ENCODE measurements at regions not wholly inside any gene's neighbourhood (a gene's known extent, or its start where the extent isn't known, plus 50 kb on each side); places are given as distances from the start of the nearest gene placed in this dataset.
"Not testable (repeated sequence)": the region's sequence is repeated elsewhere in the genome, so short reads cannot be mapped to it uniquely, and the experiment has no call there.

DNA sequence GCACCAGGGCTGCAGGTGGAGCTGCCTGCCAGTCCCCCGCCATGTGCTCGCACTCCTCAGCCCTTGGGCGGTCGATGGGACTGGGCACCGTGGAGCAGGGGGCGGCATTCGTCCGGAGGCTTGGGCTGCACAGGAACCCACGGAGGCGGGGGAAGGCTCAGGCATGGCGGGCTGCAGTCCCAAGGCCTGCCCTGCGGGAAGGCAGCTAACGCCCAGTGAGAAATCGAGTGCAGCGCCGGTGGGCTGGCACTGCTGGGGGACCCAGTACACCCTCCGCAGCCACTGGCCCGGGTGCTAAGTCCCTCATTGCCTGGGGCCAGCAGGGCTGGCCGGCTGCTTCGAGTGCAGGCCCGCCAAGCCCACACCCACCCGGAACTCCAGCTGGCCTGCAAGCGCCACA is 130.5 kb upstream of the RXFP2 start:
- not testable (repeated sequence) for DNase-seq (ENCODE audit: low spot score)

DNA sequence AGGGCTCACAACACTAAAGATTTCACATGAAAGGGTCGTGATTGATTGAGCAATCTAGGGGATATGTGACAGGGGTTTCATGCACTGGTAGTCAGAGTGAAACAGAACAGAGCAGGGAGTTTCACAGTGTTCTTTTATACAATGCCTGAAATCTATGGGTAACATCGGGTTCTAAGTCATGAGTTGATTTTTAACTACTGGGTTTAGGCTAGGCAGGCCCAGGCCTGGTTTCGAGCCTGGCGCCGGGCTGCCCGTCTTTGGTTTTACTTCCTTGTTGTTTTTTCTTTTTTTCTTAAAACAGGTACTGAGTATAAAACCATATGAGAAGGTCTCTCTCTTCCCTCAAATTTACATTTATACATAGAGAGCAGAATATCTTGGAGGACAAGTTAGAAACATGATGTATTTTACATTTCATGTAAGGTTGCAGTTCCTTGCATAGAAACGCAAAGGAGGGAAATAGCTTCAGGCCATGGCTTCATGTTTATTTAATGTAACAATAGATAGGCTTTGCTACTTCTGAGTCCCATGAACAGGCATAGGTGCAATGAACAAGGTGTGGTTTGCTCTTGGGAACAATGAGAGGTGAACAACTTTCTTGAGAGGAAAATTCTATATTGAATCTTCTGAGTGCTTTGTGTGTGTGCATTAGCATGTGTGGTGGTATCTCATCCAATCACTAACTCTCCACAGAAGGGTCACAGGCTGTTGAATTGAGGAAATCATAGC is 128.9 kb upstream of the RXFP2 start:
- no peak for DNase-seq (ENCODE audit: low spot score)

DNA sequence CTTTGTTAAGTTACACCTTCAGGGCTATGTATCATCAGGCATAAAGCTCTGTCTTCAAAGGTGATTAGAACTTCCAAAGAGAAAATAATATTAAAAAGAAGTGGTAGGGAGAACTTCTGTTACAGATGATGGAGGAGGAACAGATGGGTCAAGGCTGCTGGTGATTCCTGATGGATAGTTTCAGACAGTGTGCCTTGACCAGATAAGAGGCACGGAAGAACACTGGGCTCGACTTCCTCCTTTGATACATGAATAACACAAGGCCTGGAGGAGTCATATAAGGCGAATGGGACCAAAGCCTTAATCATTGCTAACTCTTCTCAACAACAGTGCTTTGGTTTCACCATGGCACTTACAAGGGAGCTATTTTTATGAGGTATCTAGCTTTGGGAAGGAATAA is 128.1 kb upstream of the RXFP2 start:
- DNase-seq (ENCODE audit: low spot score): no peak

DNA sequence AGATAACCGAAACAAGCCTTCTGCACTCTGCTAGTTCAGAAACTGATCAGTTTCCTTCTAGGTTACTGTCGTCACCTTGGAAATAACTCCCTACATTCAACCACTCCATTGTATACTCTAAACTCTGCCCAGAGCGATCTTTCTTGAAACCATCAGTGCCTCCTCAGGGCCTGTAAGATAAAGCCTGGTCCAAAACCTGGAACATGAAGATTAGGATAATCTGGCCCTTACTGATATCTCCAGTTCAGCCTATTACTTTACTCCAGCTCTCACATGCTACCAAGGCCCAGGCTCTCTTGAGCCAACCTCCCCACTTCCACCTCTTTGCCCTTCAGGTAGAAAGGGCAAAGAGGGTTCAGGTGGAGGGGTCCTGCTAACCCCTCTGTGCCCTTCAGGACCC is 125.3 kb upstream of the RXFP2 start:
- DNase-seq (ENCODE audit: low spot score): no peak

DNA sequence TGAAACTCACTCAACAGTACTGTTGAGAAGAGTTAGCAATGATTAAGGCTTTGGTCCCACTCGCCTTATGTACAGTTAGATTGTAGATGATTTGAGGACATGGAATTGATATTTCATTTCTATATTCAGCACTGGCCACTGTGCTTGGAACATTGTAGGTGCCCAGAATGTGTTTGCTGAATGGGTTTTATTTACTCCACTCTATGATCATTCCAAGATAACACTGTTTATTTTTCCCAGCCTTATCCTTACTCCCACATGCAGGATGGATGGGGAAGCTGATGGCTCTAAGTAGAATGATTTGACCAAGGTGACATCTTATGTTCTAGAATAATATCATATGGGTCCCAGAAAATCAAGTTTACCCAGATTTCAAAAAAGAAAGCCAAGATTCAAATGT is 124.6 kb upstream of the RXFP2 start:
- DNase-seq (ENCODE audit: low spot score): no peak

DNA sequence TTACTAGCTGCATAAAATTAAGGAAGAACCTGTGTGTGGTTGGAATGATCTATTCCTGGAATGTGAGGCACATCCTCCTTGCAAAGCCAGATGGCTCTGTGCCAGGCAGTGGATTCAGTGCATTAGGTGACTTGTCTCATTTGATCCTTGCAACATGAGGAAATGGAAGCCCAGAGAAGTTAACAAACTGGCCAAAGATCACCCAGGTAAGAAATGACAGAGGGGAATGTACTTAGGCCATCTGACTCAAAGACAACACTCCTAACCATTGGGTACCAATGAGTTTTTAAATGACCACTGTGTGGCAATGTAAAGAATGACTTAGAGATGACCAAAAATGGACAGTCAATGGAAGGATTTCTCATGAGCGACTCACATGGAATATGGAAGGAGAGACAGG is 114.2 kb upstream of the RXFP2 start:
- DNase-seq (ENCODE audit: low spot score): no peak

DNA sequence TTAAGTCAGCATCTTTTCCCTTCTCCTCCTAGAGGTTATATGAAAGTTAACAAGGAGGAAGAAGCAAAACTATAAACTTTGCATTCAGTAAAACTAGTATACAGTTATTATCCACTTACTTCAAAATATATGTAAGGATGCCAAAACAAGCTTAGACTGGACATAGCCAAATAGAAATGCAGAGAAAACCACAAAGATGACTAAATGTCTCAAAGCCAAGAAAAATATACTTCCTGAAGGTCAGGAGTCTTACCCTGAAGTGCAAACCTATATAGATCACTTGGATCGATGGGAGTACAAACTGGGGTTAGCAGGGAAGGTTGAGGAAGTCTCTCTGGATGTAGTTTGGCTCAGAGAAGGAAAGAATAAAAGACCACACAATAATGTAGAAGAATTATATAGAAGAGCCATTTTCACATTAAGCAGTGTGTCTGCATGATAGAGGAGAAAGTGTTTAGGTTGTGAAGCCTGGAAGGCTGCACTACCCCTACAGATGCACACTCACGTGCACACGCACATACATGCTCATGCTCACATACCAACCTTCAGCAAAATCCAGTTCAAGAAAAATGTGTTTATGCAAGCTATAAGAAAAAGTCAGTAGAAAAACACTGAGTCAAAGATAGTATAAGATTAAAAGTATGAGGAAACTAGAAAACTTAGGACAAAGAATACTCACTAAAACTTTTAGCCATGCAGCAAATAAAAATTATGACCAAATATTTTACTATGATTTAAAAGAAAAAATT is 112.1 kb upstream of the RXFP2 start:
- DNase-seq (ENCODE audit: low spot score): no peak

DNA sequence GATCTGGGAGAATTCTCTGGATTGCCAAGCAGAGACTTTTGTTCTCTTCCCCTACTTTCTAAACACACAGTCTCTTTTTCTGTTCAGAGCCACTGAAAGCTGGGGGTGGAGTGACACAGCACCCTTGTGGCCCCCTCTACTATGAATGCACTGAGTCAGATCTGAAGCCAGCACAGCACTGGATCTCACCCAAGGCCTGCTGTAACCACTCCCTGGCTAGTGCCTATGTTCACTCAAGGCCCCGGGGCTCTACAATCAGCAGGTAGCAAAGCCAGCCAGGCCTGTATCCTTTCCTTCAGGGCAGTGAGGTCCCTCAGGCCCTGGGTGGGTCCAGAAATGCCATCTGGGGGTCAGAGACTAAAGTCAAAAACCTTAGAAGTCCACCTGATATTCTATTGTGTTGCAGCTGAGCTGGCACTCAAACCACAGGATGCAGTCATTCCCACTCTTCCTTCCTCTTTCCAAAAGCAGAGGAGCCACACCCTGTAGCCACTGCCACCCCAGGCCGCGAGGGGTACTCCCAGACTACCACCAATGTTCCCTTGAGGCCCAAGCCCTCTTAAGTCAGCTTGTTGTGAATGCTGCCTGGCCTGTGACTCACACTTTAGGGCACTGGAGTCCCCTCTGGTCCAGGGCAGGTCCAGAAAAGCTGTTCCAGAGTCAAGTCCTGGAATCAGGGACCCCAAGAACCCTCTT is 110.1 kb upstream of the RXFP2 start:
- no peak for DNase-seq (ENCODE audit: low spot score)

DNA sequence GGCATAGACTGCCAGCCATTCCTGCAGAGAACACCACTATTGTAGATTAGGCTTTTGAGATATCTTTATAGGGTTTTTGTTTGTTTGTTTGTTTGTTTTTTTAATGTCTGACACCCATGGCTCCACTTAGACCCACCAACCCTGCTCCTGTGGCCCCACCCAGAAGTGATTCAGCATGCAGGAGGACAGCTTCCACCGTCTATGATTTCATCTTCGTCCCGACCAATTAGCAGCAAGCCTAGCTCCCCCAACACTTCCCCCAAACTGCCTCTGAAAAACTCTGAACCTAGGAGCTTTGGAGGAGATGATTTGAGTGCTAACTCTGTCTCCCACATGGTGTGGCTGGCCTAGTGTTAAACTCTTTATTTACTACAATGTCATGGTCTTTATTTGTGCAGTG is 108.3 kb upstream of the RXFP2 start:
- DNase-seq (ENCODE audit: low spot score): no peak

DNA sequence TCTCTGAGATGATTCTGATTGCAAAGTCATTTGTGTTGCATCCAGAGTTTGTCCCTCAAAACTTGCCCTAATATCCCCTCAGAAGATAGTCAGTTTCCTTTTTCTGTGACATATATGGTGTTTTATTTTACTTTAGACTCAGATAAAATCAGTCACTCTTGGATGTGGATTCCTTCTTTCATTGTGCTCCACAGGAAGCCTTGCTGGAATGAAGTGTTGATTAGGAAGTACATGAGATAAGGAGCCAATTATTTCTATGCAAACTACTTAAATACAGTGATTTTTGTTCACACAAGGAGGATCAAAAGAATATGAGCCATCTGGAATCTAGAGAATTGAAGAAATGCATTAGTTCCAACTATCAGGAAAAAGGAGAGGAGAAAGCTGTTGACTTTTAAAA is 107.6 kb upstream of the RXFP2 start:
- no peak for DNase-seq (ENCODE audit: low spot score)

DNA sequence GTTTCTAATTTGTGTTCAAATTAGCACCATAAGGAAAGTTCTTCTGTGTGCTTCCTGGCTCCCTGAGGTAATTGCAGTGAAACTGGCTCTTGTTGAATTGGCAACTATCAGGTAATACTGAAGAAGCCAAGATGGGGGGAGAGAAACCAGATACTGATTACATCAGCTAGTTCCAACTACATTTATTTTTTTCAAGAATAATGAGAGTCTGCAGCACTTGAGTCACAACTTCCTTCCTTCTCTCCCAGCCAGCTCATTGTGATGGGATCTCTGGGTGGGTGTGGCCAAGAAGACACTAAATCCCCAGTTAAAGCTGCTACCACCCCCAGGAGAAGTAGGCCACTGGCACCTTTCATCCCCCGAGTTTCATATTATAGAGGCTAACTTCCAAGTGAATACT is 100.7 kb upstream of the RXFP2 start:
- DNase-seq (ENCODE audit: low spot score): no peak

DNA sequence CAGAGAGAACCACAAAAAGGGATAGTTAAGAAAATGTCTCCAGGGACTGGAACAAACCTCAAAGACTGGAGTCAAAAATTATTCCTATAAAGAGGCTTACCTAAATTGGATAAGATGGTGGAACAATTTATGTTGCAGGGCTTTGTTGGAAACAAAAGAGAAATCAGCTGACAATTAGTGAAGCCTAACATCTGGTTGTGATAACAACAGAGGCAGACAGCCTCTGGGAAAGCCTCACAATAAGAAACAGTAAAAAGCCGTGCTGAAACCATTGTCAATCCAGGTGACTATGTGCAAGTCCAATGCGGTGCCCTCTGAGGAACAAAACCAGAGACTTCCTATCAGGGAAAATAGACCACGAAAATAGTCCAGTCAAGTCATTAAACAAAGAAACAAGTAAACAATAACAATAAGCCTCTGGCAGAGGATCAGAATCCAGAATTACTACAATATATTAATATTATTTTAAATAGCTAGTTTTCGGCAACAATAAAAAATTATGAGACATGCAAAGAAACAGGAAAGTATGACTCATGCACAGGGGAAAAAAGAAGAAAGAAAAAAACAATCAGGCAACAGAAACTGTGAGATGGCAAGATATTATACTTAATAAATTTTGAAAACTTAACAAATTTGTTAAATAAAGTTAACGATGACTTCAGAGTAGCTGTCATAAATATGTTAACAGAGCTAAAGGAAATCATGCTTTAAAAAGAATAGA is 99.7 kb upstream of the RXFP2 start:
- DNase-seq (ENCODE audit: low spot score): no peak

DNA sequence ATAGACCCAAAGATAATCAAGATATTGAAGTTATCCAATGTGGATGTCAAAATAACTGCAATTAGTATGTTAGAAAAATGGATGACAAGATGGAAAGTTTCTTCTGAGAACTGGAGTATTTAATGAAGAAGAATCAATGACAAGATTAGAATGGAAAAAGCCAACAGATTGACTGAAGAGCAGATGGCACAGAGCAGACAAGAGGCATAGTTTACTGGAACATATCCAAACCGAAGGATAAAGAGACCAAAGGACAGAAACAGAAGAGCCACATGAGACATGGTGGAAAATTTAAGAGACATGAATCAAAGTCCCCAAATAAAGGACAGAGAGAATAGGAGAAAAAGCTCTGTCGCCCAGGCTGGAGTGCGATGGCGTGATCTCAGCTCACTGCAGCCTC is 89.6 kb upstream of the RXFP2 start:
- no peak for DNase-seq (ENCODE audit: low spot score)

DNA sequence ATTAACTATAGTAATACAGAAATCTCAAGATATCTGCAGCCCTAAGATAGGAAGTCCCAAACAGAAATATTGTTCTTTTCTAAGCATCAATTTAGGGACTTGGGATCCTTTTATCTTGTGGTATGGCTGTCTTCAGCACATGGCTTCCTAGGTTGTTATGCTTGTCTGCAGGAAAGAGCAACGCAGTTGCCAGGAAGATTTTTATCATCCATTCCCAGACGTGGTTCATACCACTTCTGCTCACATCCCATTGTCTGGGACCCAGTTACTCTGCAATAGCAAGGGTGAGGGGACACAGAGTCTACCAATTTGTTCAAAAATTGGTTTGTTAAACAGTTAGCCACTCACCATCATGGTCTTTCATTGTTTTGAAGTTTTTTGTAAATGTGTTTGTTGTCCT is 85.6 kb upstream of the RXFP2 start:
- DNase-seq (ENCODE audit: low spot score): no peak

DNA sequence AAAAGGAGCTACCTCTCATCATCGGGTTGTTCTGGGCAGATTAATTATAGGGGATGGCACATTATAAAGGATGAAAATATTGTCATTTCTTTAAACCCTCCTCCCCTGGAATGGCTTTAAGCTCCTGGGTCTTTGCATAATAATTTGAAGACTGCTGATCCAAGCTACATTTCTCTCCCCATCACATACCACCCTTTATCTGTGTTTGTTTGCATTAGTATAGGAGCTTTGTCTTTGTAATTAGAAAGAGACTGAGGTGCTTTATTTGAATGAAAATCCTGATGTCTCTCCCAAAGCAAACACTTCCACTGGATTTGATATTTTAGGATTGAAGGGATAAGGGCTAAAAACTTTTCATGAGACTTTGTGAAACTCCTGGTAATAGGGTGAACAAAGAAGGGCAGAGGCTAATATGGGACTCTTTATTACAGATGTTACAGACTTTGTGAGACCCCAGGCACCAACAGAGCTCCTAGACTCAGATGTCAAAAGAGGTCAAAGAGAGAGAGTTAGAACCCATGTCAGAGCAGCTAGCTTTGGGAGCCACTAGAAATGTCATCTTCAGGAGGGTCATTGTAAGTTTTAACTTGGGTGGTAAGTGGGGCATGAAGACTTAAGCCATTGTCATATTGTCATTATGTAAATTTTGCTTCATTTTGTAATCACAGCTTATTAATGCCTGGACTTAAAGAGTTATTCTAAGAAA is 75.3 kb upstream of the RXFP2 start:
- DNase-seq (ENCODE audit: low spot score): no peak

DNA sequence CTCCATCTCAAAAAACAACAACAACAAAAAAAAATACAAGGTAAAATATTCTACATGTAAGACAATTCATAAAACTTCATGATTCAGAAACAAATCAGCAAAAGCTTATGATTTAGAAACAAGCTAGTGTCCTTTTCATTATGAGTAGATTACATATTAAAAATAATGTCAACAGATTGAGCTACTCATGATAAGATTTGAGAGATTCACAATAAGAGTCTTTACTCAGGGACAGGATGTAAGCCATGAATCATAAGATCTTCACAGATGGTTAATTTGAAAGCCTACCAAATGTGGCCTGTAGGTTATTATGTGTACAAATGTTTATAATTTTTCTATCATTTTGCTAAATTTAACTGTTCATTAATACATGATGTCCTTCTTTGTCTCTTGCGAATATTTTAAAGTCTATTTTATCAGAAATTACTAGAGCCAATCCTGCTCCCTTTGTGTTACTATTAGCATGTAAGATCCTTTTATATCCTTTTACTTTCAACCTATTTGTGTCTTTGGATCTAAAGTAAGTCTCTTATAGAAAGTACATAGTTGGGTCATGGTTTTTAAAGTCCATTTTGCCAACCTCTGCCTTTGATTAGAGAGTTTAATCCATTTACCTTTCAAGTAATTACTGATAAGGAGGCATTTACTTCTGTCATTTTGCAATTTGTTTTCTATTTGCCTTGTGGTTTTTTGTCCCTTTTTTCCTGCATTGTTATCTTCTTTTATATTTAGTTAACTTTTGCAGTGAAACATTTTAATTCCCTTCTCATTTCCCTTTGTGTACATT is 68.3 kb upstream of the RXFP2 start:
- DNase-seq (ENCODE audit: low spot score): no peak

DNA sequence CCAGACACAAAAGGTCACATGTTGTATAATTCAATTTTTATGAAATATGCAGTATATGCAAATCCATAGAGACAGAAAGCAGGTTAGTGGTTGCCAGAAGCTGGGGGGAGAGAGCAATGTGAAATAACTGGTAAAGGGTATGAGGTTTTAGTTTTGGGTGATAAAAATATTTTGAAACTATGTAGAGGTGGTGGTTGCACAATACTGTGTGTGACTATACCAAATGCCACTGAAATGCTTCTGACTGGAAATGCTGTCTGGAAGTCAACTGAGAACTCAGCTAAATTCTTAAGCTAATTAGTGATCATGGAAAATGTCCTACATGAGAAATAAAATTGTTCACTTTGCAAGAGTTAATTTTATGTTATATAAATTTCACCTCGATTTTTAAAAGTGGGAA is 65.3 kb upstream of the RXFP2 start:
- DNase-seq (ENCODE audit: low spot score): no peak

DNA sequence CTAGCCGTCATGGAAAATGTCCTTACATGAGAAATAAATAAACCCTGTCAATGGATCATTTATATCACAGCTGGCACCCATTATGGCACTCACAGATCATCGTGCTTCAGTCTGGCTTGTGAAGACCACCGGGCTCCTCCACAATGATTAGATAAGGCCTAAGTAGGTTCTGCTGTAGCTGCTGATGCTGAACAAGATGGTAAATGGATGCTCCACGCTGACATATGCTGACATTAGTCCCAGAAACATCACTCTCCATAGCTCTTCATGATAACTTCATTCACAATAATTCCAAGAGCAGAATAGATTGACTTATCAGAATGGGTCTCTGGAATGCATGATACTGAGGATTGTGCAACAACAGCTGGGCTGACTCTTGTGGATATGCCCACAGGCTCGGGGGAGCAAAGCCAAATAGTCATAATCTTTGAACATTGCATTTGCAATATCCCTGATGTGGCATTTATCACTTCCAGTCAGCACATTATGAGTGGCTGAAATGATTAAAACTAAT is 63.8 kb upstream of the RXFP2 start:
- DNase-seq (ENCODE audit: low spot score): no peak

DNA sequence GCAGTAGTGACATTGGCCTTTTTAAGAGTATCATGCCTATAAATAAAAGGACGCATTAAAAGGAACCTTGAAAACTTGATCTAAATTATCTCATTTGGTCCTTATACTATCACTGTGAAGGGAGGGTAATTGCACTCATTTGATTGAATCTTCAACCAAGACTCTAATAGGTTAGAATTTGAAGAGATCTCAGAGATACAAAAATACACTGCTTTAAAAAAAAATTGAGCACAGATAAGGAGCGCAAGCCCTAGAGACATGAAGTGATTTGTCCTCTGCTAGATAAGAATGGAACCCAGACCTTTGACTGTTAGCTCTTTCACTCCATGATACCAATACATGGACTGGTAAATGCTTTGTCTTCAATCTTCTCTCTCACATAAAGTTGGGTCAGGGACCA is 58.2 kb upstream of the RXFP2 start:
- DNase-seq (ENCODE audit: low spot score): no peak

DNA sequence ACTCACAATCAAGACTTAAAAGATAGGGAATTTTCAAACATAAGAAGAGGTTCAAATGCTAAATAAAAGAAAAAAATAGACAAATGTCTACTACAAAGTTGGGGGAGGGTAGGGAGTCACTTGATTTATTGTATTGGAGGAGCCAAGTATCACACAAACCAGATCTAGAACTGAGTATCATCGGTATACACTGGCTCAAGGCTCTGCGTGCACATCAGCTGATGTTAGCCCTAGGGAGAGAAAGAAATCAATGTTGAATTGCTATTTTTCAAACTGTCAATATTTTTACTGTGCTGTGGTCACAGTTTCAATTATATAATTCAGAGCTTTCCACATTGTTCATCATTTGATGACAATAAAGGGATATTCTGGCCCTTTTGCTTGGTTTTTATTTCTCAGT is 54.9 kb upstream of the RXFP2 start:
- no peak for DNase-seq (ENCODE audit: low spot score)

Data from hematopoietic multipotent progenitor cell treated with erythropoietin and hydrocortisone succinate and interleukin-3 and kit ligand, for 15 days (in vitro differentiated cells).